NCI-H146 (cell line): ENCODE measurements at regions not wholly inside any gene's neighbourhood (a gene's known extent, or its start where the extent isn't known, plus 50 kb on each side); places are given as distances from the start of the nearest gene placed in this dataset.
"Not testable (repeated sequence)": the region's sequence is repeated elsewhere in the genome, so short reads cannot be mapped to it uniquely, and the experiment has no call there.

ENCODE experiments used
- DNase-seq: peaks from one replicate; lab custom pipeline; 2025; lab: John Stamatoyannopoulos, UW

DNA sequence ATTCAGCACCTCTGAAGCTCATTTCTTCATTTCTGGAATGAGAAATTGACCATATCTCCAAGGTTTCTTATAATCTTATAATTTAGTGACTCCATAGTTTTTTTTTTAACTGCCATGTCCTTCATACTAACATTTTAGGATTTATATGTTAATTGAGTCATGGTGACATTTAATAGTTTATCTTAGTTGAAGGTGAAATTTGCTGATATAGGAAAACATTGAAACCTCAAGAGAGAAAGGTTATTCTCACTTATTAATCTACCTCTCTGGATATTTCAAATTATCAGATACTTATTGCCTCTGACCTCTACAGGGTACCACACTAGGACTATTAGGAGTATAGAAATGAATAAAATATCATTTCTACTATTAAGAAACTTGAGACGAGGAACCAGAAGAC lies 499.0 kb downstream of the NUP35 start:
- no peak for DNase-seq

DNA sequence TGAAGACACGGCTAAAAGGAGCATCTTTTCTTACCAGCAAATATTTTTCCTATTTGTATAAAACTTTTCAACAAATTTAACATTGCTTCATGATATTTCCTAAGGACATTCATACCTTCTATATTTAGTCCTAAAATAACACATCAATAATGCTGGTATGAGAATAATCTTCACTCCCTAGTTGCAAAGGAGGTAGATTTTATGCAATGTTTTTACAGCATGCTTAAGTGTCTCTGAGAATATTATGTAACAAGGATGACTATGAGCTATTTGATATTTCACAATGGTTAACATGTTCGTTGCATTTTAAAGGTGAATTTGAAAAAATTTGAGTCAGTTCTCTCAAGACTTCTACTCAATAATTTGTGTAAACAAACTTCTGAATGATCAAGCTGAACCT lies 506.7 kb downstream of the NUP35 start:
- no peak for DNase-seq

DNA sequence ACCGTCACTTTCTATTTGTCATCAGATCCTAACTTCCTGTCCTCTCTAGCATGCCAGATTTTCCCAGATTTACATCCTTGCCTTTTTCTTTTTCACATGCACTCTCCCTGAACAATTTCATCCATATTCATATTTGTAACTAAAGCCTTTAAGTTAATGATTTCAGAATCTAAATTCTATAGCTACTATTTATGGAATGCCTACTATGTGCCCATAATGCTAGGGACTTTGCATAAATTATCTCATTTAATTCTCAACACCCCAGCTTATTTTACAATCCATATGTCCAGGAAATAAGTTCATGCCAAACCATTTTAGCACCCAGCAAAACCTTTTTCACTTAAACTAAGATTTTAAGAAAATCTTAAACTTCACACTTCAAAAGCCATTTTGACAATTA lies 531.9 kb downstream of the NUP35 start:
- DNase-seq: no peak

DNA sequence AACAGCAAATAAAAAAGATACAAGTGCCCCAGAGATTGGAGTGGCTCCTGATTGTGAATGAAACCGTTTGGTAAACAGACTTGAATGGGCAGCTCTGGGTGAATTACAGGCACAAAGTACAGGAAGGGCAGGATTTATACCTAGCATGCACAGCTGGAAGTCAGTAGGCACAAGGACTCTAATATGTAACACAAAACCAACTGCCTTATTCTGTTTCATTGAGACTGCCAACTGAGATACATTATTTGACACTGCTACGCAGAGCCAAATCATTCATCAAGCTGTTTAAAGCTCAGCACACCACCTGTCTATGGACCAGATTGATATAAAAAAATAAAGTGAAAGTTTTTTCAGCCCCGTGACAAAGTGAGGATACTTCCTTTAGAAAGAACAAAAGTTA lies 541.2 kb downstream of the NUP35 start:
- peak; percentile 96 for DNase-seq

DNA sequence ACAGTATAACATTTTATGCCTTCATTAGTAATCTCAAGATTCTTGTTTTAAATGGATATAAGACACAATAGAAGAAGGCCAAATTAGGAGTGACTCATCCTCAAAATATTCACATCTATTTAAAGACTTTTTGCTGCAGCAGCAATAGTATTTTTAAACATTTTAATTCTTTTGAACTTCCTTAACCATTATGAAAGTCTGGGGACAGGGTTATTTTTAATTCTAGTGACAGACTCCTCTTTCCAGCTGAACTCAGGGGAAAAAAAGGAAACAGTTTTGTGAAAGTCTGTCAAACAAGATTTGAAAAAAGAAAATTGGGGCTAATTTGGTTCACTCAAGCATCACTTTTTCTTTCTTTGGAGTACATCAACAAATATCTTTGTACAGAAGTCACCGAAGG lies 541.8 kb downstream of the NUP35 start:
- no peak for DNase-seq

DNA sequence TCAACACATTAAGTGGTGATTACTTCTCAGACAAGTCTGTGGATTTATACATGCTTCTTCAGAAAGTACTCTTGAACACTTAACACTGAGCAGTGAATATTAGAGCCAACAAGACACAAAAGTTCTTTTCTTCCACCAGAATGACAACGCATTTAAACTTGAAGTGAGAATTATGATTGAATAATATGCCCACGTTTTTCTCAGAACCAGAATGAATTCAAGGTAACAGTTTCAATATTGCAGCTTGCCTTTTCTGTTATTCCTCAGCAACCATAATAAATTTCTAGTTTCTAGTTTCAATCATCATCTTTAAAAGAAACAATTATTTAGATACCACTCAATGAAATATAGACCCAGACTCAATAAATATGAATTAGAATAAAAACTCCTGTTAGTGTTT lies 547.0 kb downstream of the NUP35 start:
- DNase-seq: no peak

DNA sequence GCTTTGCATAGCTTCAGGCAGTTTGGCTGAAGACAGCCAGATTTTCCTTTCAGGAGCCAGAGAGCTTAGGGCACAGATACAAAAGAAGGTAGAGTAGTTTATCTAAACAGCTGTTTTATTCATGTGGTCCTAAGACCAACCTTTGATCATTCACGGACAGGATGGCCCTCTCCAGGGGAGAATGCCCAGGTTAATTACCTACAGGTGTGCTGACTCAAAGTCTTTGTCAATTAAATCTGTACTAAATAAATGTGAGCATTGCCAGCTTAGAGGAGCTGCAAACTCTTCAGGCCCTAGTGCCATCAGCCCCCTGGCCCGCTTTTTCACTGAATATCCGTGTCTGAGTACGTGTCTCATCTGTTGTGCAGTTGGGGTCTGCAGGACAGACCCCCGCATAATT lies 554.7 kb downstream of the NUP35 start:
- DNase-seq: peak; percentile 81

DNA sequence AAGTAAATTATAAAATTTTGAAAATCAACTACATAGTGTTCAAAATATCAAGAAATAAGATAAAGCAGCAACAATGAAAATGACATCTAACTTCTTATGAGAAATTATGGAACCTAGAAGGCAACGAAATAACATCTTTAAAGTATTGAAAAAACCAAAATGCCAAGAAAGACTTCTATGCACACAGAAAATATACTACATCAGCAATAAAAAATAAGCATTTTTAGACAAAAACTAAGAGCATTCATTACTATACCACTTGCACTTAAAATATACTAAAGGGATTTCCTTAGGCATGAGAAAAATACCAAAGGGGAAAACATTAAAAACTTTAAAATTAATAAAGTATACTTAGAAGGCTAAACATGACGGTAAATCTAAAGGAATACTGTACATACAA lies 556.3 kb downstream of the NUP35 start:
- DNase-seq: no peak

DNA sequence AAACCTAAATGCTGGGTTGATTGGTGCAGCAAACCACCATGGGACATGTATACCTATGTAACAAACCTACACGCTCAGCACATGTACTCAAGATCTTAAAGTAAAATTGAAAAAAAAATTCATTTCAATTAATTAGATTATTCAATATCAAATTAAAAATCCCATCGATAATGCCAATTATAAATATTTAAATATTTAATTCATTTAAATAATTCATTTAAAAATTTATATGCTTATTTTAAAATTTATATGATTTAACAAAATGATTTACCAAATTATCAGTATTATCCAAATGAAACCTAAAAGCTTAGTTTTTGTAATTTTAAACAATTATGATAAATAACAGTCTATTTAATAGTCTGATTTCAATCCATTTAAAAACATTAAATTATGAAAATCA lies 560.4 kb downstream of the NUP35 start:
- no peak for DNase-seq

DNA sequence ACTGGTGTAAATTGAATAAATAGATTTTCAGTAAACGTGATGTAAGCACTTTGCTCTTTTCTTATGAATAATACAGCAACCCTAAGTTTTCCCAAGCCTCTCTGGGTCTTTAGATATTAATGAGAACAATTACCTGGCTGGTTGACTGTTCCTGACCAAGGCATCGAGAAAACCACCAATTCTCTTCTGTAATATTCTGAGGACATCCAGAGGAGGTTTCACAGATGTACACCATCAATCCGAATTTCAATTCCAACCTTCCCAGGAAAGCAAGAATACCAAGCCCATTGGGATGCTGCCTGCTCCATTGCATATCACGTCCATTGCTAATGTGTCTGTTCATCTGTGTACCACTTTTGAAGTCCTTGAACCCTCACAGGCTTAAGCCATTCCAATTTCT lies 571.8 kb downstream of the NUP35 start:
- peak; percentile 9 for DNase-seq

DNA sequence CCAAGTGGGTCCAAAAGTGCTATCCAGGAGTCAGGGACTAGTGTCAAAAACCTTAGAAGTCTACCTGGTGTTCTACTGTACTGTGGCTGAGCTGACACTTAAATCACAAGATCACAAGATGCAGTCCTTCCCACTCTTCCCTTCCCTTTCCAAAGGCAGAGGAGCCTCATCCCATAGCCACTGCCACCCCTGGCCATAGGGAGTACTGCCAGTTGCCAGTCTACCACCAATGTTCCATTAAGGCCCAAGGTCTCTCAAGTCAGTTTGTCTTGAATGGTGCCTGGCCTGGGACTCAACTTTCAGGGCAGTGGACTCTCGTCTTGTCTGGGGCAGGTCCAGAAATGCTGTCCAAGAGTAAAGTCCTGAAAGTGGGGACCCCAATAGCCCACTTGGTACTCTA lies 585.6 kb downstream of the NUP35 start:
- DNase-seq: no peak

DNA sequence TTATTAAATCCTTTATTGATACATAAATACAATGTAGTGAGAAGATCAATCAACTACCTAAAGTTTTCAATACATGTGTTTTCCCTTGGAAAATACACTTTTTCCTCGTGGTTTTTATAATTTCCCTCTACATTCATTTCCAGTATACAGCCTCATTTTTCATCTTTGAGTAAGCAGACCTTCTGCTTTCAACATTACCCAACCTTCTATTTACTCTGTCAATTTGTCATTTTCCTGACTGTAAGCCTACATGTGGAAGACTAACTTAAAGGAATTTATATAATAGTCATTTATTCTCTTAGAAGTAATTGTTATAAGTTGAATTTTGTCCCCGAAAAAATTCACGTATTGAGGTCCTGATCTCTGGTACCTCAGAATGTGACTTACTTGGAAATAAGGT lies 594.0 kb downstream of the NUP35 start:
- DNase-seq: no peak

DNA sequence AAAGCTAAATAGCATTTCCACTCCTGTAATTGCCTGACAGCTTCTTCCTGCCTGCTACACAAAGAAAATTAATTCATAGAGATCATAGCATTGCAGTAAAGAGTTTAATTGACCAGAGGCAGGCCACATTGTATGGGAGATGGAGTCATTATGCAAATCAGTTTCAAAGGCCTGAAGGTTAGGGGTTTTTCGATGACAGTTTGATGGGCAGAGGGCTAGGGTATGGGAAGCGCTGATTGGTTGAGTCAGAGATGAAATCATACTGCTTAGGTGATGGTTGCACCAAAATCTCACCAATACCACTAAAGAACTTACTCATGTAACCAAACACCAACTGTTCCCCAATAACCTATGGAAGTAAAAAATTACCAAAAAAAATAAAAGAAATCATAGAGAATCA lies 599.0 kb downstream of the NUP35 start:
- no peak for DNase-seq

DNA sequence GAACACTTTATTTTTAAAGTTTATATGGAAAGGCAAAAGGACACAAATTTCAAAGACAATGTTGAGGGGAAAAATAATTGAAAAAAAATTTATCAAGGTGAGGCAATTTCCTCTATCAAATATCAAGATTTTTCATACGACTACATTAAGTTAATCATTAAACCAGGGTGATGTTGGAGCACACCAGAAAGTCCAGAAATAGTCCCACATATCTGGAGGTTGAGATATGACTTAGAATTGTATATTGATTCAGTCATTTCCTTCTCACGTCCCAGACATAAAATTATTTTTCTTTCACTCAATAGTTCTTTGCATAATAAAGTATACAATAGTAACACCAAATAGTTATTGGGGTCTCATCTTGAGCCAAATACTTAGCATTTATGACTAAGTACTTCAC lies 605.1 kb downstream of the NUP35 start:
- no peak for DNase-seq

DNA sequence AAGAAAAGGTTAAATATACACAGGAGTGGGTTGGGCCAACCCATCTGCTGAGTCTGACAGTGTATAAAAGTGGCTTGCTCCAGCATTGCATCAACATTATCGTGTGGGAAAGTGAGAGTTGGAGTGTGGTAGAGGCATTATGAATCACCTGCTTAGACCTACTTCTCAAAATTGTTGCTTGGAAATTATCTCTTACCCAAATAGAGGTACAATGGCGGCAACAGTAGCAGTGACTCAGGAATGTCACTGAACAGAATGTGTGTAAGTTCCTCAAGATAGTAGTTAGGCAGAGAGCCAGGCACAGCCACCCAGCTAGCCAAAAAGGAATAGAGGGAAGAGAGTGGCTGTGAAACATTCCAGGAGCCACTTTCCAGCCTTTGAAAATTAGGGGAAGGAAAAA lies 616.0 kb downstream of the NUP35 start:
- no peak for DNase-seq

DNA sequence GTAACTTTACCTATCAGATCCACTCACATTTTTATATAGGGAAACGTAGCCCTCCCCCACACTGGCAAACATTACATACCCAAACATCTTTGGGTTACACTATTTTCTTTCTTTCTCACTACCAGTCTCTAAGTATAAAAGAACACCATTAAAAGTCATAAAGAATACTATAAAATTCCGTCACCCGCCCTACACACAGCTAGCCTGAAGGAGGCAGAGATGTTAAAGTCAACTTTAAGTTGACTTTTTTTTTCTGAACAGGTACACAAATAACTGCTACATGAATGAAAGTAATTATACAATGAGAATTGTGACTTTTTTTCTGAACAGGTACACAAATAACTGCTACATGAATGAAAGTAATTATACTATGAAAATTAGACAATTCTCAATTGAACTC lies 628.3 kb downstream of the NUP35 start:
- DNase-seq: no peak

DNA sequence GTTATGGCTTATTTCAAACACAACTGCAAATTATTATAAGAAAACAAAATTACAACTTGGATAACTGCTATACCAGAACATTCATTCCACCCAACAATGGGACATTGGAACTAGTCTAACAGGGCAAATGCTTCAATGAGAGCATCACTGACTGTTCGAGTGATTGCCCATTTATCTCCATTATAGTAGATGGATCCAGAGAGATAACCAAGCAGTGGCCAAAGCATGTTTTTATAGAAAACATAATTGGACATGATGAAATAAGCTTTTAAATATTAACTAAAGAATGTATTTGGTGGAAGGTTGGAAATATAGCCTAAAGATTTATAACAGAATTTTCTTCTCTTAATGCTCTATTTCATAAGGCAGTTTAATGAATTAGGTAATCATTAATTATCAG lies 634.8 kb downstream of the NUP35 start:
- DNase-seq: no peak

DNA sequence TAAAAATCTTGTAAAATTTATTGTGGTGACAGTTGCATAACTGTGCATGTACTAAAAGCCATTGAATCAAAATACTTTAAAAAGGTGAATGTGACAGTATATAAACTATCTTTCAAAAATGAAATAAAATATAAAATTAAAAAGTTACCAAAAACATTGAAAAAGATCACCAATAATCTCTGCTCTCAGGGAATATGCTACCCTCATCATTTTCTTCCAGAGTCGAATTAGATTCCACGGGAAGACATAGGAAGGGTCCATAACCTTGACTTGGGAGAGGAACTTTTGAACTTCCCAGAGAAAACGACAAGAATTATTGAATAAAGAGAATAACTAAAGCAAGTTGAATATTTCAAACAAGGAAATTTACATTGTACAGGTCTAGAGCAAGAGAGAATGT lies 649.5 kb downstream of the NUP35 start:
- DNase-seq: no peak

DNA sequence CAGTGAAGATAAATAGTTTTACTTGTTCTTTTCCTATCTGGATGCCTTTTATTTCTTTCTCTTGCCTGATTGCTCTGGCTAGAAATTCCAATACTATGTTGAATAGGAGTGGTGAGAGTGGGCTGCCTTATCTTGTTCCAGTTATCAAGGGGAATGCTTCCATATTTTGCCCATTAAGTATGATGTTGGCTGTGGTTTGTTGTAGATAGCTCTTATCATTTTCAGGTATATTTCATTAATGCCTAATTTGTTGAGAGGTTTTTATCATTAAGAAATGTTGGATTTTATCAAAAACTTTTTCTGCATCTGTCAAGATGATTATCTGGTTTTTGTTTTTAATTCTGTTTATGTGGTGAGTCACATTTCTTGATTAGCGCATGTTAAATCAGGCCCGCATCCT lies 655.8 kb downstream of the NUP35 start:
- DNase-seq: no peak

DNA sequence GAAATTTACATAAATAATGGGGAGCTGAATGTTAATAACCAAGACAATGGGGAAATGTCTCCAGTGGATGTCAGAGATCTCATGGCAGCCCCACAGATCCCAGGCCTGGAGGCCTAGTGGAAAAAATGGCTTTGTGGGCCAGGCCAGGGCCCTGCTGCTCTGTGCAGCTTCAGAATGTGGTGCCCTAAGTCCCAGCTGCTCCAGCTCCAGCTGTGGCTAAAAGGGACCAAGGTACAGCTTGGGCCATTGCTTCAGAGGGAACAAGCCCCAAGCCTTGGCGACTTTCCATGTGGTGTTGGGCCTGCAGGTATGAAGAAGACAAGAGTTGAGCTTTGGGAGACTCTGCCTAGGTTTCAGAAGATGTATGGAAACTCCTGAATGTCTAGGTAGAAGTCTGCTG lies 658.2 kb downstream of the NUP35 start:
- DNase-seq: no peak

DNA sequence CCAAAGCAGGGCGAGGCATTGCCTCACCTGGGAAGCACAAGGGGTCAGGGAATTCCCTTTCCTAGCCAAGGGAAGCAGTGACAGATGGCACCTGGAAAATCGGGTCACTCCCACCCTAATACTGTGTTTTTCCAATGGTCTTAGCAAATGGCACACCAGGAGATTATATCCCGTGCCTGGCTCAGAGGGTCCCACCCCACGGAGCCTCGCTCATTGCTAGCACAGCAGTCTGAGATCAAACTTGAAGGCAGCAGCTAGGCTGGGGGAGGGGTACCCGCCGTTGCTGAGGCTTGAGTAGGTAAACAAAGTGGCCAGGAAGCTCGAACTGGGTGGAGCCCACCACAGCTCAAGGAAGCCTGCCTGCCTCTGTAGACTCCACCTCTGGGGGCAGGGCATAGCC lies 664.6 kb downstream of the NUP35 start:
- DNase-seq: not testable (repeated sequence)

DNA sequence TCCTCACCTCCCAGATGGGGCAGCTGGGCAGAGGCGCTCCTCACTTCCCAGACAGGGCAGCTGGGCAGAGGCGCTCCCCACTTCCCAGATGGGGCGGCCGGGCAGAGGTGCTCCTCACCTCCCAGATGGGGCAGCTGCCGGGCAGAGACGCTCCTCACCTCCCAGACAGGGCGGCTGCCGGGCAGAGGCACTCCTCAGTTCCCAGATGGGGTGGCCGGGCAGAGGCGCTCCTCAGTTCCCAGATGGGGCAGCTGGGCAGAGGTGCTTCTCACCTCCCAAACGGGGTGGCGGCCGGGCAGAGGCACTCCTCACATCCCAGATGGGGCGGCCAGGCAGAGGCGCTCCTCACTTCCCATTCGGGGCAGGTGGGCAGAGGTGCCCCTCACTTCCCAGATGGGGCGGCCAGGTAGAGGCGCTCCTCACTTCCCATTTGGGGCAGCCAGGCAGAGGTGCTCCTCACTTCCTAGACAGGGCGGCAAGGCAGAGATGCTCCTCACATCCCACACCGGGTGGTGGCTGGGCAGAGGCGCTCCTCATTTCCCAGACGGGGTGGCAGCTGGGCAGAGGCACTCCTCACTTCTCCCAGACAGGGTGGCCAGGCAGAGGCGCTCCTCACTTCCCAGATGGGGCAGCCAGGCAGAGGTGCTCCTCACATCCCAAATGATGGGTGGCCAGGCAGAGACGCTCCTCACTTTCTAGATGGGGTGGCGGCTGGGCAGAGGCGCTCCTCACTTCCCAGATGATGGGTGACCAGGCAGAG lies 668.1 kb downstream of the NUP35 start:
- not testable (repeated sequence) for DNase-seq

DNA sequence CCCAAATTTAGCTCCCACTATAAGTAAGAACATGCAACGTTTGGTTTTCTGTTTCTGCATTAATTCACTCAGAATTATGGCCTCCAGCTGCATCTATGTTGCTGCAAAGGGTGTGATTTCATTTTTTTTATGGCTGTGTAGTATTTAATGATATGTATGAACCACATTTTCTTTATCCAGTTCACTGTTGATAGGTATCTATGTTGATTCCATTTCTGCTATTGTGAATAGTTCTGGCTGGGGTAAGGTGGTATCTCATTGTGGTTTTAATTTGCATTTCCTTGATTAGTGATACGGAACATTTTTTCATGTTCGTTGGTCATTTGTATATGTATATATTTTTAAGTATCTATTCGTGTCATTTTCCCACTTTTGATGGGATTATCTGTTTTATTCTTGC lies 674.3 kb downstream of the NUP35 start:
- DNase-seq: no peak

DNA sequence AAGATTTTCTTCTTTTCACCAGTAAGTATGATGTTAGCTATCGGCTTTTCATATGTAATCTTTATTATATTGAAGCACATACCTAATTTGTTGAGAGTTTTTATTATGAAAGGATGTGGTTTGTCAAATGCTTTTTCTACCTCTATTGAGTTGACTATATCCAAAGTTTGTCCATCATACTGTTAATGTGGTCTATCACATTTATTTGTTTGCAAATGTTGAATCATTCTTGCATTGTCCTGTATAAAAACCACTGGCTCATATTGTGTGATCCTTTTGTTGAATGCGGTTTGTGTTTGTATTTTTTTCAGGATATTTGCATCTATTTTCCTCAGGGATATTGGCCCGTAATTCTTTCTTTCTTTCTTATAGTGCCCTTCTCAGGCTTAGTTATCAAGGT lies 675.5 kb downstream of the NUP35 start:
- no peak for DNase-seq

DNA sequence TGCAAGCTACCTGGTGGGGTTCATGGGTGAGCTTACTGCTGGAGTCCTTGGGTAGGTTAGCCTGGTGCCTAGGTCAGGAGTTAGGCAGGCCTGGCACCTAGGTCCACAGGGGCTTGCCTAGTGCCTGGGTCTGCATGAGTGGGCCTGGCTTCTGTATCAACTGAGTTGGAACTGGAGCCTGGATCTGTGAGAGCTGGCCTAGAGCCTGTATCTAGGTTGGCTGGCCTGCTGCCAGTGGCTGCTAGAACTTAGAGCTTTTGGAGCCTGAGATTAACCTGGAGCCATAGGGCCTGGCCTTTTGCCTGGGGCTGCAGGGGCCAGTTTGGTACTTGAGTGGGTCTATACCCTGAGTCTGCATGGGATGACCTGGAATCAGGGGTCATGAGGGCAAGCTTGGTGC lies 679.4 kb downstream of the NUP35 start:
- no peak for DNase-seq
